Lower leg skin (tissue), 4 donors: ENCODE measurements at regions not wholly inside any gene's neighbourhood (a gene's known extent, or its start where the extent isn't known, plus 50 kb on each side); places are given as distances from the start of the nearest gene placed in this dataset.

ENCODE experiments used
- DNase-seq, 2 donors: peaks; one replicate each; pipeline ENCODE4 v3.0.0-alpha.2; 2019; ENCODE audit warnings: low spot score in 2 of 2
- H3K4me3 ChIP-seq: fragments of 200-600 bp; sonication (generic); 2 replicates; pipeline ENCODE4 v1.5.1; 2017; ENCODE audit warnings: mild to moderate bottlenecking, low read depth; ENCODE audit not compliant: poor library complexity, severe bottlenecking
- CTCF ChIP-seq, 3 donors: fragments of 450-650 bp; IDR thresholded peaks; one replicate each; pipeline ENCODE4 v1.5.1; 2016; ENCODE audit warnings: antibody characterized with exemption in 3 of 3, mild to moderate bottlenecking in 3 of 3, moderate library complexity in 2 of 3
- POLR2A ChIP-seq, 2 donors: fragments of 450-650 bp; IDR thresholded peaks; one replicate each; pipeline ENCODE4 v1.6.1; 2016 to 2017; ENCODE audit warnings: antibody characterized with exemption in 2 of 2, mild to moderate bottlenecking in 1 of 2, moderate library complexity in 1 of 2
- WGBS, 2 donors: methylation state at CpG; one replicate each; pipeline ENCODE4 v1.1.5; 2018; 5-methylcytosine and 5-hydroxymethylcytosine counted together
- intact Hi-C: fragments of 100-400 bp; cut with DNase I; formaldehyde crosslinking; loops from one replicate; pipeline ENCODE4 v1.15.0; 2023; ENCODE audit warnings: low total_unique reads

GRCh38 chr6:71727632-71728294 lies 158.6 kb upstream of the RIMS1 start:
- TF ChIP-seq CTCF (IDR thresholded peaks at IDR 0.05) (no peak), POLR2A (IDR thresholded peaks at IDR 0.05) (no peak)
- no peak for DNase-seq
- intact Hi-C loops = no loop called here
- WGBS, 2 donors = 51% methylated on average over 2 of the region's 2 CpGs
- H3K4me3 ChIP-seq = no peak overlapping the region

GRCh38 chr6:71730284-71730683 lies 156.1 kb upstream of the RIMS1 start:
- intact Hi-C loops = no loop called here
- DNase-seq = no peak
- no peak for TF ChIP-seq CTCF (IDR thresholded peaks at IDR 0.05)
- no peak for TF ChIP-seq POLR2A (IDR thresholded peaks at IDR 0.05)
- no peak overlapping the region for H3K4me3 ChIP-seq
- 79 to 83% methylated on average over 3 of the region's 3 CpGs for WGBS, 2 donors

- intact Hi-C loops = no loop called here
- no peak for DNase-seq
- no peak for TF ChIP-seq POLR2A (IDR thresholded peaks at IDR 0.05)
- 48 to 52% methylated on average over 1 of the region's 1 CpG for WGBS, 2 donors
- H3K4me3 ChIP-seq = no peak overlapping the region
These were observed 152.1 kb upstream of the RIMS1 start for GRCh38 chr6:71733970-71734899.

GRCh38 chr6:71737953-71738352 lies 148.4 kb upstream of the RIMS1 start:
- no peak for TF ChIP-seq POLR2A (IDR thresholded peaks at IDR 0.05)
- TF ChIP-seq CTCF (IDR thresholded peaks at IDR 0.05) = no peak
- intact Hi-C loops = no loop called here
- 77 to 83% methylated on average over 1 of the region's 1 CpG for WGBS, 2 donors
- no peak for DNase-seq
- H3K4me3 ChIP-seq = no peak overlapping the region

GRCh38 chr6:71745525-71745924 lies 140.8 kb upstream of the RIMS1 start:
- H3K4me3 ChIP-seq = no peak overlapping the region
- DNase-seq = no peak
- intact Hi-C loops = no loop called here
- WGBS, 2 donors = 64 to 71% methylated on average over 5 of the region's 5 CpGs
- no peak for TF ChIP-seq CTCF (IDR thresholded peaks at IDR 0.05)
- no peak for TF ChIP-seq POLR2A (IDR thresholded peaks at IDR 0.05)

- TF ChIP-seq POLR2A (IDR thresholded peaks at IDR 0.05) (no peak), CTCF (IDR thresholded peaks at IDR 0.05) (no peak)
- DNase-seq = no peak
- H3K4me3 ChIP-seq = no peak overlapping the region
- 73 to 78% methylated on average over 2 of the region's 2 CpGs for WGBS, 2 donors
- intact Hi-C loops = no loop called here
These were observed 120.1 kb upstream of the RIMS1 start for GRCh38 chr6:71766146-71766760.
